MM.1S (cell line): ENCODE measurements at regions not wholly inside any gene's neighbourhood (a gene's known extent, or its start where the extent isn't known, plus 50 kb on each side); places are given as distances from the start of the nearest gene placed in this dataset.

Experiments used
- DNase-seq: peaks from one replicate; pipeline ENCODE4 v3.0.0-alpha.2; 2015
- H2AFZ ChIP-seq: fragments of 300-600 bp; sonication (generic); 2 replicates; pipeline ENCODE4 v1.6.0; 2016; ENCODE audit warnings: antibody characterized with exemption, low read length
- H3F3A ChIP-seq: fragments of 300-600 bp; sonication (generic); 2 replicates; pipeline ENCODE4 v1.6.1; 2016; ENCODE audit warnings: mild to moderate bottlenecking, antibody characterized with exemption, low read length, moderate library complexity, mixed read lengths; ENCODE audit not compliant: insufficient read depth
- H3K27ac ChIP-seq: fragments of 300-600 bp; sonication (generic); 2 replicates; pipeline ENCODE4 v1.5.1; 2016; ENCODE audit warnings: mild to moderate bottlenecking, low read length
- H3K27me3 ChIP-seq: fragments of 300-600 bp; sonication (generic); replicated peaks from 2 replicates; pipeline ENCODE4 v1.6.0; 2016; ENCODE audit warnings: low read length; ENCODE audit not compliant: insufficient read depth
- H3K36me3 ChIP-seq: fragments of 300-600 bp; sonication (generic); replicated peaks from 2 replicates; pipeline ENCODE4 v1.6.1; 2016; ENCODE audit warnings: mild to moderate bottlenecking, low read length, mixed read lengths; ENCODE audit not compliant: insufficient read depth
- H3K4me1 ChIP-seq: fragments of 300-600 bp; sonication (generic); 2 replicates; pipeline ENCODE4 v1.6.1; 2016; ENCODE audit warnings: low read length, mixed read lengths
- H3K4me2 ChIP-seq: fragments of 300-600 bp; sonication (generic); 2 replicates; pipeline ENCODE4 v1.6.0; 2016; ENCODE audit warnings: low read depth, low read length
- H3K4me3 ChIP-seq: fragments of 300-600 bp; sonication (generic); 2 replicates; pipeline ENCODE4 v1.5.1; 2016; ENCODE audit warnings: low read length, mixed read lengths
- H3K79me2 ChIP-seq: fragments of 300-600 bp; sonication (generic); 2 replicates; pipeline ENCODE4 v1.6.1; 2016; ENCODE audit warnings: mixed run types, low read length, mixed read lengths
- H3K9ac ChIP-seq: fragments of 300-600 bp; sonication (generic); 2 replicates; pipeline ENCODE4 v1.6.1; 2016; ENCODE audit warnings: low read length, mixed read lengths
- H3K9me2 ChIP-seq: fragments of 300-600 bp; sonication (generic); replicated peaks from 2 replicates; pipeline ENCODE4 v1.6.1; 2016; ENCODE audit warnings: mild to moderate bottlenecking, low read length, mixed read lengths; ENCODE audit not compliant: insufficient read depth
- H3K9me3 ChIP-seq: fragments of 300-600 bp; sonication (generic); replicated peaks from 2 replicates; pipeline ENCODE4 v1.6.1; 2016; ENCODE audit warnings: mild to moderate bottlenecking, low read length, mixed read lengths; ENCODE audit not compliant: insufficient read depth
- H4K20me1 ChIP-seq: fragments of 300-600 bp; sonication (generic); 2 replicates; pipeline ENCODE4 v1.6.1; 2016; ENCODE audit warnings: mild to moderate bottlenecking, low read length, moderate library complexity, mixed read lengths; ENCODE audit not compliant: insufficient read depth
- EZH2 ChIP-seq: fragments of 300-600 bp; sonication (generic); optimal IDR thresholded peaks from 2 replicates; pipeline ENCODE3; 2017; ENCODE audit warnings: low read depth, mild to moderate bottlenecking, antibody characterized with exemption, low read length, mixed read lengths
- EZH2phosphoT487 ChIP-seq: fragments of 300-600 bp; sonication (generic); IDR thresholded peaks from 2 replicates; pipeline ENCODE4 v1.6.1; 2018; ENCODE audit warnings: antibody characterized with exemption, low read length
- TF ChIP-seq, protein P1 (sequence below): fragments of 300-600 bp; sonication (generic); IDR thresholded peaks from 2 replicates; pipeline ENCODE4 v1.5.1; 2016; ENCODE audit warnings: antibody characterized with exemption, low read length, mixed read lengths

DNA sequence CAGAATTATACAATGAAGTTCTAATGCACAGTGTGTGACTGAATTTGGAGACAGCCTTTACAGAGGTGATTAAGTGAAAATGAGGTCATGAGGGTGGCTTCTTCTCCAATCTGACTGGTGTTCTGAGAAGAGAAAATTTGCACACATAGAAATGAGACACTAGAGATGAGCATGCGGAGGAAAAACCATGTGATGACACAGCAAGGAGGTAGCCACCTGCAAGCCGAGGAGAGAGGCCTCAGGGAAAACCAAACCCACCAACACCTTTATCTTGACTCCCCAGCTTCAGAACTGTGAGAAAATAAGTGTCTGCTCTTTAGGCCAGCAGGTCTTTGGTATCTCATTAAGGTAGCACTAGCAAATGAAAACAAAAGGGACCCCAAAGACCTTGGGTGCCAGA is 93.2 kb downstream of the GGTLC2 start:
- Histone ChIP-seq H4K20me1 (no peaks in the 10 kb centered on the region), H3K4me2 (no peak overlapping the region), H3K9me2 (no peaks in the 10 kb centered on the region), H3K79me2 (no peaks in the 10 kb centered on the region), H3K27me3 (no peaks in the 10 kb centered on the region), H3F3A (no peaks in the 10 kb centered on the region), H3K4me3 (no peak overlapping the region), H3K27ac (no peak overlapping the region), H3K9me3 (no peaks in the 10 kb centered on the region), H3K36me3 (no peaks in the 10 kb centered on the region), H3K4me1 (0 out of 2 replicates have a peak, but pooled peaks cover 4% of the 10 kb centered on the region), H2AFZ (no peak overlapping the region), H3K9ac (no peak overlapping the region)
- TF ChIP-seq, protein P1, sequence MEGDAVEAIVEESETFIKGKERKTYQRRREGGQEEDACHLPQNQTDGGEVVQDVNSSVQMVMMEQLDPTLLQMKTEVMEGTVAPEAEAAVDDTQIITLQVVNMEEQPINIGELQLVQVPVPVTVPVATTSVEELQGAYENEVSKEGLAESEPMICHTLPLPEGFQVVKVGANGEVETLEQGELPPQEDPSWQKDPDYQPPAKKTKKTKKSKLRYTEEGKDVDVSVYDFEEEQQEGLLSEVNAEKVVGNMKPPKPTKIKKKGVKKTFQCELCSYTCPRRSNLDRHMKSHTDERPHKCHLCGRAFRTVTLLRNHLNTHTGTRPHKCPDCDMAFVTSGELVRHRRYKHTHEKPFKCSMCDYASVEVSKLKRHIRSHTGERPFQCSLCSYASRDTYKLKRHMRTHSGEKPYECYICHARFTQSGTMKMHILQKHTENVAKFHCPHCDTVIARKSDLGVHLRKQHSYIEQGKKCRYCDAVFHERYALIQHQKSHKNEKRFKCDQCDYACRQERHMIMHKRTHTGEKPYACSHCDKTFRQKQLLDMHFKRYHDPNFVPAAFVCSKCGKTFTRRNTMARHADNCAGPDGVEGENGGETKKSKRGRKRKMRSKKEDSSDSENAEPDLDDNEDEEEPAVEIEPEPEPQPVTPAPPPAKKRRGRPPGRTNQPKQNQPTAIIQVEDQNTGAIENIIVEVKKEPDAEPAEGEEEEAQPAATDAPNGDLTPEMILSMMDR = no peak
- TF ChIP-seq EZH2 (no peak), EZH2phosphoT487 (no peak)
- no peak for DNase-seq

DNA sequence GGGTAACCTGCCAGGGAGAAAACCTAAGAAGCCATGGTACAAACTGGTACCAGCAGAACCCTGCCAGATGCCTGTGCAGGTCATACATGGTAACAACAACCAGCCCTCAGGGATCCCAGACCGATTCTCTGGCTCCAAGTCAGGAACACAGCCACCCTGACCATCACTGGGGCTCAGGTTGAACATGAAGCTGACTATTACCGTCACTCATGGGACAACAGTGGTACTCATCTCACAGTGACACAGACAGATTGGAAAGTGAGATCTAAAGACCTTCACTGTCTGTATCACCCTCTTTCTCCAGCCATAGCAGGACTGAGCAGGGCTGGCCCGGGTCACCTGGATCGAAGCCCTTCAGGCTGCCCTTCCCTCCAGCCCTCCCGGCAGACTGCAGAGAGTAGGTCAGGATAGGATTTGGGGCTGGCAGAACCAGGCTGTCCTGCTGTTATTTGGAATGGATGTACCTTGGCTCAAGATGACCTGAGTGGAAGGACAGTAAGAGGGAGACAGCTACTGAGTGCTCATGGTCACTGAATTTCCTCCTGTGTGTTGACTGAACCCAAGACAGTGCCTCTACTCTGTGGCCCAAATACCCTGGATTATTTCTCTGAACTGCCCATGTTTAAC is 94.7 kb downstream of the GGTLC2 start:
- no peak for DNase-seq
- Histone ChIP-seq H3K27ac (no peak overlapping the region), H3K27me3 (no peaks in the 10 kb centered on the region), H3F3A (no peaks in the 10 kb centered on the region), H3K4me1 (0 out of 2 replicates have a peak, but pooled peaks cover 4% of the 10 kb centered on the region), H3K36me3 (no peaks in the 10 kb centered on the region), H3K79me2 (no peaks in the 10 kb centered on the region), H3K9me2 (no peaks in the 10 kb centered on the region), H3K9me3 (no peaks in the 10 kb centered on the region), H3K4me3 (no peak overlapping the region), H4K20me1 (no peaks in the 10 kb centered on the region), H3K9ac (no peak overlapping the region), H2AFZ (no peak overlapping the region), H3K4me2 (no peak overlapping the region)
- TF ChIP-seq EZH2 (no peak), EZH2phosphoT487 (no peak)
- TF ChIP-seq, protein P1 = no peak

DNA sequence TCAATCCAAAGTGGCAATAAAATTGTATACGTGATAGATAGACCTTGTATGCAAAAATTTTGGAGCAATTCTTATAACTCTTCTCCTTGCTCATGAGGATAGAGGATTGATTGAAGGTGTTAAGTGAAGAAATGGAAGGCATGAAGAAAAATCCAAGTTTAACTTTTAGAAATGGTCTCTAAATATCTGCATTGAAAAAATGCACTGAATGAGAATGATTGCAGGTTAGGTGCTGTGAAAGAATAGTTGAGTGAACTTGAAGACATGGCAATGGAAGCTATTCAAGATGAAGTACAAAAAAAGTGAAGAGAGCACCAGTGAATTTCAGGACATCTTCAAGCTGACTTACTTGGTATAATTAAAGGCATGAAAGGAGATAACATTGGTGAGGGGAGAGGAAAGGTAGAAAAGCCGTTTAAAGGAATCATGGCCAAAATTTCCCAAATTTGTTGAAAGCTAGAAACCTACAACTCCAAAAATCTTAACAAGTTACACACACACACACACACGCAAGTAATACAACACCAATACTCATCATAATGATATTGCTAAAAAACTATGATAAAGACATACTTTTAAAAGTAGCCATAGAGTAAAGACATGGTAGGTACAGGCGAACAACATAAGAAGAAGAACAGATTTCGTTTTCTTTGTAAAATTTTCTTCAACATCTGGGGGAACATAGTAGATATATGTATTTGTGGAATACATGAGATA is 96.3 kb downstream of the GGTLC2 start:
- Histone ChIP-seq H3K79me2 (no peaks in the 10 kb centered on the region), H3K9me2 (no peaks in the 10 kb centered on the region), H2AFZ (no peak overlapping the region), H3K27me3 (no peaks in the 10 kb centered on the region), H3K9me3 (no peaks in the 10 kb centered on the region), H3K4me2 (no peak overlapping the region), H4K20me1 (no peaks in the 10 kb centered on the region), H3K4me3 (no peak overlapping the region), H3K9ac (no peak overlapping the region), H3F3A (no peaks in the 10 kb centered on the region), H3K4me1 (peaks cover 10% of the 10 kb centered on the region), H3K27ac (no peak overlapping the region), H3K36me3 (no peaks in the 10 kb centered on the region)
- DNase-seq = no peak
- no peak for TF ChIP-seq EZH2
- TF ChIP-seq, protein P1 = no peak
- TF ChIP-seq EZH2phosphoT487 = no peak
